ENCODE measurements at regions not wholly inside any gene's neighbourhood (a gene's known extent, or its start where the extent isn't known, plus 50 kb on each side); places are given as distances from the start of the nearest gene placed in this dataset.

DNA sequence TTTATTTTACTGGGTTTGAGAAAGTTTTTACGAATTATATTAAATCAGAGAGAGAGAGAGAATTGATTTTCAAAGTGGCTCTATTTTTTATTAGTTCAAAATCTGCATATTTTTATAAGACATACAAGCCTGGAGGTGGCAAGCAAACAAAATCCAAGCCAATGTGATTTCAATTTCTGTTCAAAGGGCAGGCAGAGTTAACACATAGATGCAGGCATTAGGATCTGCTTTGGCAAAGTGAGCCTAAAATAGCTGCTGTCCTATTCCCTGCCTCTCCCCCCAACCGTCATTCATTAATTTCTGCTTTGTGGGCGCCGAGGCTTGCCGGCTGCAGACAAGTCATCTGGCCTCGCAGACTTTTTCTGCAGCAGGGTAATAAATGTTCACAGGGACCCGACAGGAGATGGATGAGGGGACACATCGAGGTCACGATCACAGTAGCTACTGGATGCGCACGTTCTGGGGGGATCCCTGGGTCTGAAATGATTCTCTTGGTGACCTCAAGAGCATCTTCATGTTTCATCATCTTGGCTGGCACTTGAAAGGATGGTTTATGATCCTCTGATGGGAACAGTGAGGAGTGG lies 123.9 kb upstream of the SLC6A11 start:
- no peak for TF ChIP-seq EZH2phosphoT487 (IDR thresholded peaks at IDR 0.05)
- TF ChIP-seq, protein P1, sequence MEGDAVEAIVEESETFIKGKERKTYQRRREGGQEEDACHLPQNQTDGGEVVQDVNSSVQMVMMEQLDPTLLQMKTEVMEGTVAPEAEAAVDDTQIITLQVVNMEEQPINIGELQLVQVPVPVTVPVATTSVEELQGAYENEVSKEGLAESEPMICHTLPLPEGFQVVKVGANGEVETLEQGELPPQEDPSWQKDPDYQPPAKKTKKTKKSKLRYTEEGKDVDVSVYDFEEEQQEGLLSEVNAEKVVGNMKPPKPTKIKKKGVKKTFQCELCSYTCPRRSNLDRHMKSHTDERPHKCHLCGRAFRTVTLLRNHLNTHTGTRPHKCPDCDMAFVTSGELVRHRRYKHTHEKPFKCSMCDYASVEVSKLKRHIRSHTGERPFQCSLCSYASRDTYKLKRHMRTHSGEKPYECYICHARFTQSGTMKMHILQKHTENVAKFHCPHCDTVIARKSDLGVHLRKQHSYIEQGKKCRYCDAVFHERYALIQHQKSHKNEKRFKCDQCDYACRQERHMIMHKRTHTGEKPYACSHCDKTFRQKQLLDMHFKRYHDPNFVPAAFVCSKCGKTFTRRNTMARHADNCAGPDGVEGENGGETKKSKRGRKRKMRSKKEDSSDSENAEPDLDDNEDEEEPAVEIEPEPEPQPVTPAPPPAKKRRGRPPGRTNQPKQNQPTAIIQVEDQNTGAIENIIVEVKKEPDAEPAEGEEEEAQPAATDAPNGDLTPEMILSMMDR (IDR thresholded peaks at IDR 0.05) = no peak
- TF ChIP-seq EZH2 (IDR thresholded peaks at IDR 0.05) = no peak
